ENCODE measurements at regions not wholly inside any gene's neighbourhood (a gene's known extent, or its start where the extent isn't known, plus 50 kb on each side); places are given as distances from the start of the nearest gene placed in this dataset.

- H3K4me2 ChIP-seq (ENCODE audit: insufficient read depth, low read length) = no peak overlapping the region
- H3K9me1 ChIP-seq (replicated peaks; ENCODE audit: control insufficient read depth, extremely low read depth, insufficient read depth, low read length) = no peaks in the 10 kb centered on the region
- H2AFZ ChIP-seq (ENCODE audit: low read depth, low read length) = no peak overlapping the region
- H3K4me3 ChIP-seq (replicated peaks in 1 of 3; ENCODE audit: insufficient read depth in 1 of 3, low read depth in 1 of 3, low read length in 3 of 3) = no peak overlapping the region
- intact Hi-C loops (cut with micrococcal nuclease) = no loop called here
- H3K36me3 ChIP-seq (ENCODE audit: control insufficient read depth in 2 of 2, extremely low read depth in 1 of 2, insufficient read depth in 2 of 2, low read length in 2 of 2) = no peaks in the 10 kb centered on the region
- no peaks in the 10 kb centered on the region for H3K9me3 ChIP-seq (replicated peaks; ENCODE audit: control insufficient read depth, insufficient read depth, low read length)
- ChIA-PET POLR2A (no interaction called here), CTCF (no interaction called here)
- H3K79me2 ChIP-seq (ENCODE audit: control insufficient read depth, insufficient read depth, low read length) = no peaks in the 10 kb centered on the region
- H3K27ac ChIP-seq (ENCODE audit: insufficient read depth, low read depth, low read length) = no peak overlapping the region
- no peak overlapping the region for H3K9ac ChIP-seq (replicated peaks; ENCODE audit: extremely low read depth, insufficient read depth, low read length)
- TF ChIP-seq GATA2 (IDR thresholded peaks at IDR 0.05; ENCODE audit: insufficient read depth, insufficient read length, low read depth, low read length) = no peak
- no peak for TF ChIP-seq EZH2 (IDR thresholded peaks at IDR 0.05; ENCODE audit: borderline replicate concordance, low read depth, low read length, severe bottlenecking)
- TF ChIP-seq MAX (IDR thresholded peaks at IDR 0.05; ENCODE audit: insufficient read depth, insufficient read length) = no peak
- no peak for TF ChIP-seq MYC (IDR thresholded peaks at IDR 0.05; ENCODE audit: low read depth, low read length)
- no peaks in the 10 kb centered on the region for H3K27me3 ChIP-seq (ENCODE audit: control insufficient read depth in 2 of 2, insufficient read depth in 2 of 2, low read length in 2 of 2)
- H3K4me1 ChIP-seq (ENCODE audit: control insufficient read depth, extremely low read depth, insufficient read depth, low read length) = no peaks in the 10 kb centered on the region
- dilution Hi-C loops (cut with MboI; ENCODE audit: extremely low pct_ligation_motif_present, low sequenced_read_pairs) = no loop called here
- no peak for DNase-seq (ENCODE audit: low read depth, low spot score)
- no TSS peak for BruUV-seq (replicated peaks)
- H4K20me1 ChIP-seq (replicated peaks; ENCODE audit: control insufficient read depth, extremely low read depth, insufficient read depth, low read length) = no peaks in the 10 kb centered on the region
- FAIRE-seq = no peak
Observed at GRCh38 chr11:26943636-26944035, 50.3 kb upstream of the FIBIN start.

All from endothelial cell of umbilical vein (primary cell).